DOHH2 (cell line): ENCODE measurements at regions not wholly inside any gene's neighbourhood (a gene's known extent, or its start where the extent isn't known, plus 50 kb on each side); places are given as distances from the start of the nearest gene placed in this dataset.

Experiments
- EZH2phosphoT487 ChIP-seq: fragments of 200-600 bp; sonication (generic); IDR thresholded peaks from 2 replicates; pipeline ENCODE4 v1.6.1; 2017; ENCODE audit warnings: borderline replicate concordance, mild to moderate bottlenecking, antibody characterized with exemption, low read length, moderate library complexity, mixed read lengths
- TF ChIP-seq, protein P1 (sequence below): fragments of 200-600 bp; sonication (generic); IDR thresholded peaks from one replicate; pipeline ENCODE4 v1.5.1; 2014; ENCODE audit warnings: antibody characterized with exemption, mild to moderate bottlenecking, low read depth, low read length; ENCODE audit not compliant: poor library complexity, severe bottlenecking

DNA sequence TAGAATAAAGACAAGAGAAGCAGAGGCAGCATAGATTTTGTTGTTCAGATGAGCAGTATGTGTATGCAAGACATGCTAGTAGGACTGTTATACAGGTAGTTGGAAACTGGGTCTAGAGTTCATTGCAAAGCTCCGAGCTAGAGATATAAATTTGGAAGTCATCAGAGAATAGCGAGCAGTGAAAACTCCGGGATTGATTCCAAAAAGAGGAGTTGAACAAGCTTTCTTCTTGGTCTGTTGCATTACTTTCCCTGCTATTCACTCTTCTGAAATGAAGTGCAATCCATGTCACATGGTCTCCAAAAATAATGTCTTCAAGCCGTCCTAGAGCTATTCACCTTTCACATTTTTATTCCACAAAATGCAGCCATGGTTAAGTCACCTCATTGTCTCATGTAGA lies 67.9 kb upstream of the ZNF462 start:
- TF ChIP-seq, protein P1, sequence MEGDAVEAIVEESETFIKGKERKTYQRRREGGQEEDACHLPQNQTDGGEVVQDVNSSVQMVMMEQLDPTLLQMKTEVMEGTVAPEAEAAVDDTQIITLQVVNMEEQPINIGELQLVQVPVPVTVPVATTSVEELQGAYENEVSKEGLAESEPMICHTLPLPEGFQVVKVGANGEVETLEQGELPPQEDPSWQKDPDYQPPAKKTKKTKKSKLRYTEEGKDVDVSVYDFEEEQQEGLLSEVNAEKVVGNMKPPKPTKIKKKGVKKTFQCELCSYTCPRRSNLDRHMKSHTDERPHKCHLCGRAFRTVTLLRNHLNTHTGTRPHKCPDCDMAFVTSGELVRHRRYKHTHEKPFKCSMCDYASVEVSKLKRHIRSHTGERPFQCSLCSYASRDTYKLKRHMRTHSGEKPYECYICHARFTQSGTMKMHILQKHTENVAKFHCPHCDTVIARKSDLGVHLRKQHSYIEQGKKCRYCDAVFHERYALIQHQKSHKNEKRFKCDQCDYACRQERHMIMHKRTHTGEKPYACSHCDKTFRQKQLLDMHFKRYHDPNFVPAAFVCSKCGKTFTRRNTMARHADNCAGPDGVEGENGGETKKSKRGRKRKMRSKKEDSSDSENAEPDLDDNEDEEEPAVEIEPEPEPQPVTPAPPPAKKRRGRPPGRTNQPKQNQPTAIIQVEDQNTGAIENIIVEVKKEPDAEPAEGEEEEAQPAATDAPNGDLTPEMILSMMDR, result no peak
- TF ChIP-seq EZH2phosphoT487, result no peak
